ENCODE measurements at regions not wholly inside any gene's neighbourhood (a gene's known extent, or its start where the extent isn't known, plus 50 kb on each side); places are given as distances from the start of the nearest gene placed in this dataset.
A peak's percentile ranks its signal among the peaks of the same experiment; 100 is the strongest.

DNA sequence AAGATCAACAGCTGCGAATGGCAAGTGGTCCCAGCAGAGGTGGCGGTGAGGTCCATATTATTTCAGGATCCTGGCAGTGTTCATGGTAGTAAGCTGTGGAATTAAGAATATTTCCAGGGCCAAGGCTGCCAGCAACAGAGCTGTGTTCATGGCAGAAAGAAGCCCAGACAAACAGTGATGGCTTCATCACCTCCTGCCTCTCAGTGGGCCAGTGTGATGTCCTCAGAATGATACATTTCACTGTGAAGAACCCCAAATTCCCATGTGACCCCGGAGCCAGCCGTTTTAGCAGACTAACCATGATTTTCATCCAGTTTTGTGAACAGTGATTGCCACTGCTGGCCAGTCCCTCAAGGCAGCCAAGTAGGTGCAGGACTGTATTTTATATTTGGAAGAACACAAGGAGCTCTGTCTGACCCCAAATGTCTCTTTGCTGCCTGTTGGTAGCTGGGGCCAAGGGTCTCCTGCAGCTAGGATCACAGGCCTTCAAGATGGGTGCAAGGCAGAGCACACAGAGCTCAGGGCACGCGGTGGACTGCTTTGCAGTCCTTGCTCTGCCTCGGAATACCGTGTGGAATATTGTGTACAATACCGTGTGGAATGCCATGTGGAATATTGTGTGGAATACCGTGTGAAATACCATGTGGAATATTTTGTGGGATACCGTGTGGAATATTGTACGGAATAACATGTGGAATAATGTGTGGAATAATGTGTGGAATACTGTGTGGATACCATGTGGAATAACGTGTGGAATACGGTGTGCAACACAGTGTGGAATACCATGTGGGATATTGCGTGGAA is 132.3 kb upstream of the CHST15 start:
- DNase-seq, result peak; percentile 62

DNA sequence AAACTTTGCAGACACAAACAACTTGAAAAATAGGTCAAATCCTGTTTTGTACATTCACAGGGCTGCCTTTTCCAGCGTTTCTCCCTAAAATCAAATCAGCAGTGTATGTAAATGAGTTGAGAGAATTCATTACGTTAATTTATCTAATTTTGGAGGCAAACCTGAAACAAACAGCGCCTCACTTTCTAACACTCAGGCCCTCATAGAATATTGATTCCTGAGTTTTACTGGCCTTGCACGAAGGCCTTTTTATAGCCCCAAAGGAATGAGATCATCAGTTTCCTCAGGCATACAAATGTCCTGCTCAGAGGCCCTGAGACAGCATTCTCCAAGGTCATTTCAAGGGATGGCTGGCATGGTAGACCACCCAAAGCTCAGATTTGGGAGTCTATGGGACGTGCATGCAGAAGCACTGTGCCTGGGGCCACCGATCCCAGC is 131.7 kb upstream of the CHST15 start:
- no peak for DNase-seq

DNA sequence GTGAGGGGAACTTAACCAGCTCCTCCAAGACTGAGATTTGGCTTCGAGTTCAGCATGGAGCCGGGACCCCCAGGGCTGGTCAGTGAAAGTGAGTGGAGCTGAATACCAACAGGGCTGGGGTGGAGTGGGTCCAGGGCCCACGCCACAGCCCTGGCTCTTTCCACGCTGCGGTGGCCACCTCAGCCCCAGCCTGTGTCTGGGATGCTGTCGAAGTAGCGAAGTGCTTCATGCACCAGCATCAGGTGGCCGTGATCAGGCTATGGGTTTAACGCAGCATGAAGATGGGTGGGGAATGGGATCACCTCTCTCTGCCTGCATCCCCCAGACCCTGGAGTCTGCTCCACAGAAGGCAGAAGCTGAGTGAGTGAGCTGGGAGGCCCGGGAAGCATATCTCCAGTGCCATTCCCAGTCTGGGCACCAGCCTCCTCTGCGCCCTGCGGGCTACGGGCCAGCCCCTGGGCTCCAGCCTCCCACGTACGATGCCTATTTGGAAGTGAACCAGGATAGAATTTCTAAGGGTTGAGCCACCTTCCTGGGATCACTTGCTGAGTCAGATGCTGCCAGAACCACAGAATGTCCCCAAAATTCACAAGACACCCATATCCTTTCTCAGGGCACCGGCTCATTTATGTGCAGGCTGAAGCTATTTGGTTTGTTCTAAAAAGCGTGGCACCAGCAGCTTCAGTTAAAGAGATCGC is 131.1 kb upstream of the CHST15 start:
- no peak for DNase-seq

DNA sequence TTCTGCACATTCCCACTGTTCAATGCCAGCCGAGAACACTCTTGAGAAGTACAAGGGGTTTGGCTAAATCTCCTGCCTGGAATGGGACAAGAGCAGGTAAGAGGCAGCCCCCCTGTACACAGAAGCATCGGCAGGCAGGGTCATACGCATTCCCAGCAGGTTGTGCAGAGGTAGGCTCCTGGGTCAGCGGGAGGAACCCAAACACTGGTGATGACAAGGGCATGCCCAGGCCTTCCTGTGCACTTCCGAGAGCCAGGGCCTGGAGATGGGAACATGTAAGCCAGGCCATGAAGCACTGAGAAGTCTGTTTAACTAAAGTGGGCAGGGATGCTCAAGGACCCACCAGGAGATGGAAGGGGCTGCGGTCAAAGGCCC is 130.3 kb upstream of the CHST15 start:
- DNase-seq, result no peak

DNA sequence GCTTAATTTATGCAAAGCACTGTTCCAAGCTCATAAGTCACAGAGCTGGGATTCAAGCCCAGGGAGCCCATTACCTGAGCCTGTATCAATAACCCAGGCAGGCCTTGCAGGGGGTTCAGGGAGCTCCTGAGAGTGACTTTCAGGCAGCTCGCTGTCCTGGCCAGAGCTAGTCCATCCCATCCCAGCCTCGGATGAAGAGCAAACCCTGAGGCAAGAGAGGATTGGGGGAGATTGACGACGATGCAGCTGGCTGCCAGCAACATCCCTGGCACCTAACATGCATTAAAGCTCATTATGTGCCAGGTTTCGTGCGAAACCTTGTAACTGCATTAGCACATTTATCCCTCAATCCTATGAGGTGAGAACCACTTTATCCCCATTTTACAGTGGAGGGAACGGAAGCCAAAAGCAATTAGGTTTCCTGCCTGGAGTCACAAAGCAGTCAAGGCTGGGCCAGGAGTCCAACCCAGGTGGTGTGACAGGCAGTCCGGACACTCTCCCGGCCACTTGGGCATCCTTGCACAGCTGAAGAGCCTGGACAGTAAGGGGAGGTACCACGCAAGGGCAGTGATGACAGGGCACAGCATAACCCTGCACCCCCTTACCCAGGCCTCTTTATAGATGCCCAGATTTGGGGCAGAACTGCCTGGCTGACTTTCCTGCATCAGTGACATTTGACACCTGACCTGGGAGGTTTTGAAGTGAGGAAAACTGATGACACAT is 129.8 kb upstream of the CHST15 start:
- no peak for DNase-seq

DNA sequence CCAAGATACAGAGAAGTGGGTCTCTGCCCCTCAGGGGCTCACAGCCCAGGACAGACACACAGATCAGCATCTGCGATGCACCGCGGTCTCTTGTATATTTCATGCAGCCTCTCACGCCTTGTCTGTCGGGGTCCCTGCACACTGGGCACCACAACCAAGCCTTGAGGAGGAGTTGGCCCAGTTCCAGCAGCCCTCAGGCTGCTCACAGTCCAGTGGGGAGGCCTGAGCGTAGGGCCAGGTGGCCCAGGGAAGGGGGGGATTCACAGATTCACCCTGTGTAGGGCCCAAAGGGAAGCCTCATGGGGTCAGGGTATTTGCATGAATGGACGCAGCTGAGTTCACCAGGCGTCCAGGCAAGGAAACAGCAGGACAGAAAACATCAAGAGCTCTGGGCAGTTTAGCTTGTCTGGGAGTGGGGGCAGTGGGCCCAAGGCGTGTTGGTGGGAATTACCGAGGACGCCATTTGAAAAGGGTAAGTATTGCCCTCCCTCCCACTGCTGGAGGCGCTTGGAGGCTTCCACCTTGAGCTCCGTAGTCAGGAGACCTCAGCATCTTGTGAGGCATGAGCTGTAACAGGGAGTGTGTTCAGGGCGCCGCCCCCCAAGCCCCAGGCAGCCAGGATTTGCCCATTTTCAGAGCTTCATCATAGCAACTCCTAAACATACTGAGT is 129.1 kb upstream of the CHST15 start:
- no peak for DNase-seq

DNA sequence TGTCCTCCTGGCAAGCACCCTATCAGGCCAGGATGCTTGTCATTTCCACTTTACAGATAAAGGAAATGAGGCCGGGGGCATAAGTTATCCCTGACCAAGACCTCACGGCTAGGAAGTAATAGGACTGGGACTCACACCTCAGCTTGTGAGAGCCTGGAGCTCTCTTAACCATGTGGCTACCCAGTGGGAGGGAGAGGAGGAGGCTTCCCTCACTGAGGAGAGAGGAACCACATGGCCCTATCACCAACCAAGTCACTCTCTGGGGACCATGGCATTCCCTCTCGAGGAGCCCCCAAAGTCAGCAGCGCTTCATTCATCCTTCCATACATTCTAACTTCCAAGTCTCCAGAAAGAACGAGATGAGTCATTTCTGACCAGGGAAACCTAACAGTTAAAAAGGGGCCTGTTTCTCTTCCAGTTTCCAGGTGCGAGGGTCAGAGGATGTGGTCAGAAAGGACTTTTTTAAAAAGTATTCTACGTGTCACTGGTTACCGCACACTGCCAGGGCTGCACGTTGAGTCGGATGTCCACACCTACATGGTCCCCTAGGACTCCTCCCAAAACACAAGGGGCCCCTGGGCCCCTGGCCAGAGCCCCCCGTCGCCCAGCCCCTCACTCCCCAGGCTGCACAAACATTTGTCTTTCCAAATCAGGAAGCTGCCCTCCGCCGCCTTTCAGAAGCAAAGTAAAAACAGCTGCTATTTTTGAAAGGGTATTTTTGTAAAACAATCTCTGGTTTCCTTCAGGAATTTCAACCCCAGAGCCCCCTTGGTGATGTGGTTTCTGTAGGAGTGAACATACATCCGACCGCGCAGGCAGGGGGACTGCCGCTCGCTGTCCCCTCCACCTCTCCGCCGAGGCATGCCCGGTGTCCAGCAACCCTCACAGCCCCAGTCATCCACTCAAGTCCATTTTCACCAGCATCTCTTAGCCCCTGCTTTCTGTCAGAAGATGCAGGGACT is 128.2 kb upstream of the CHST15 start:
- no peak for DNase-seq

DNA sequence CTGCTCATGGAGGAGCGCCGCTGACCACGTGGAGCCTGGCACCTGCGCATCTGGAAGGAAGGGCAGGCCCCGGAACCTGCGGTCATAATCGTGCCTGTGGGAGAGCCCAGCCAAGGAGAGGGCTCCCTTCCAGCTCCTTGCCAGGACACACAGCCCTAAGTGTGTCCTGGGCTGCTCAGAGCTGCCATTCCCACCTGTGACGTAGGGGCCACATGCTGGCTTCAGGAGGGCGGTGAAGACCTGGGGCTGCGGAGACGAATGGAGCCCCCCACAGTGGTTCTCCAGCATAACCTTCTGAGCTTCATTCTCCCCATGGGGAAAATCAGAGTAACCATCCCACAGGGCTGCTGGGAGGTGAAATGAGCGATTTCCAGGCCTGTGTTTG is 127.6 kb upstream of the CHST15 start:
- no peak for DNase-seq

DNA sequence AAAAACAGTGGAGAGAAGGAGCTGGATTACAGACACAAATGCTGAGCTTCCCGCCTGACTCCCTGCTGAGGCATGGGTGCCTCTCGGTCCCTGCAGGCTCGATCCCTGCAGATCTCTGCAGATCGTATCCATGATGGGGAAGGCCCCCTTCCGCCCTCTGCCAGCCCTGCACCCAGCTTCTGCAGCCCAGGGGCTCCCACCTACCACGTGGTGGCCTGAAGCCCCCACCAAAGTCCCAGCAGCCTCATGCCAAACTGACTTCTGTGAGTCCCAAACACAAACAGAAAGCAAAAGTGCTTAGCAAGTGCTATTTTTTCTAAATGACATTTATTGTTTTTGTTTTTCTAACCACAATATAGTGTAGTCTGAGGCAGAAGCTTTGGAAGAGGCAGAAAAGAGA is 127.1 kb upstream of the CHST15 start:
- DNase-seq, result no peak

DNA sequence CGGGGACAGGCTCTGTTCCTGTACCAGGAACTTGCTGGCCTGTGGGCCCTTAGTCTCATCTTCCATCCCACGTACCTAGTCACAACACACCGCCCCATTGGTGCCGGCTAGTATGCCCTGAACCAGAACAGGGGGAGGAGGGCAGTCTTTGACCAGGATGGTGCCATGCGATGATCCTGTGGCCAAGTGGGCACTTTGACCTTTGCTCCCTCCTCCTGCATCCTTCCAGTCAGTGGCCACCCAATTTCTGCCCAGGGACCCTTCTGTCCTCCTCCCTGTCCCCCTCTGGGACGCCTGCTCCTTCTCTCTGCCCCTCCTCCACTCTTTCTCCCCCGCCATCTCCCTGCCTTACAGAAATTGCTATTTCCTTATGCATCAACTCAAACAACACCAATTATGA is 126.3 kb upstream of the CHST15 start:
- no peak for DNase-seq

DNA sequence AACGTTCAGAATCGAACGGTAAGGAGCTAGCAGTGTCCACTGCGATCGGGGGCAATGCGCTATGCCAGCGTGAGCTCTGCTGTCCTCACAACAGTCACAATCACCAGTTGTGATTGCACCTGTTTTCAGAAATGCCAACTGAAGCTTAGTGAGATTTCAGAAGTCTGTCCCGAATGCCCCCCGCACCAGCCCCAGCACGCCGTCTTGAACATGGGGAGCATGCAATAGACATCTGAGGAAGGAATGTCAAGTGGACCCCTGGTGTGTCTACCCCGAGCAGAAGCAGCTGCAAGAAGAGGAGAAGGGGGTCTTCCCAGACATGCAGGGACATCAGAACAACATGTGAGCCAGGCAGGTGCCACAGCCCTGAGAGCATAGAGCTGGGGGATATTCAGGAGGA is 125.7 kb upstream of the CHST15 start:
- DNase-seq, result no peak

DNA sequence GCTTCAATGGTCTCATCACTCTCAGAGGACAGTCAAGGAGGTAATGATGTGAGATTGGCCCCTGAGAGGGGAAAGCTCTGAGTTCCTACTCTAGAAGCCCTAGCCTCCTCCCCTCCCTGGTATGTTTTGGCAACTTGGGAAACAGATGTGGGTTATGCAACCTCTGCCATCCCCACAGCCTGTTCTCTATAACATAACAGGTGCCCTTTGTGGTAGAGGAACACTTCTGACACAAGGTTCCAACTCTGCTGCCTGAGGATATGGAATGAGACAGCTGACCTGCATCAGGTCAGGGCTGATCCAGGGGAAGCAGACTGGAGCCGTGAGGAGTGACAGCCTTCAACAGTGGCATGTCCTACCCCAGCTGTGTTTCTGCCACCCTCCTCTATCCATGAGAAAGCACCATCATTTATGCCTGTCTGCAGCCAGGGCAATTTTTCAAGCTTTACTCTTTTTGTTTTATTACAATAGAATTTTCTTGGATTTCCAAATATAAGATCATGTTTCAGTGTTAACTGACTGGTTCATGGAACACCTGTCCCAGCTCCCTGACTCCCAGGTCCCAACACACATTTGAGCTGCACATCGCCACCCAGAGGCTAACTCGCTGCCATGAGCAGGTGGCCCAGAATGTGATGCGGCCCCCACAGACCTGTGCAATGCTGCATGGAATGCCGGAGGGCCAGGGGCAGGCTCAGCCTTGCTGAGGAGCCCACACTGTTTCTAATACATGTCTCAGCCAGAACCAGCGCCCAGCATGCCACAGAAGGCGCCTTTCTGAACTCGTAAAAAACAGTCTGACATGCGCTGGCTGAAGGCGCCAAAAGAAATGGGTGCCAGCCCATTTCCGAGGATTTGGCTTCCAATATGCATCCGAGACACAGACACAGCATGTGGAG is 124.8 kb upstream of the CHST15 start:
- no peak for DNase-seq

DNA sequence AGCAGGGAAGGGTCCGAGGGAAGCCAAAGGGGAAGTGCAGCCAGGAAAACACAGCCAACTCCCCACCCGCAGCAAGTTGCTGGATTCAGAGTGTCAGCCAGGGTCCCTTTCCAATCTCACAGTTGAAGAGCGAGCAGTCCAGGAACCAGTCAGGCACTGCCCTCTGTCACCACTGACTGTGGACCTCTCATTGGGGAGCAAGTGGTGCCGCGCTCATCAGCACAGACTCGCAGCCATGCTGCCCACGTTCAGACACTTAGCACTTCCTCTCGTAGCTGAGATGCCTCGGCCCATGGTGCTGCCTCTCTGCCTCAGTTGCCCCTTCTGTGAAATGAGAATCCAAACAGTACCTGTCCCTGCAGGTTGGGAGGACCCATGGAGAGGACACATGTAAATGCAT is 123.6 kb upstream of the CHST15 start:
- no peak for DNase-seq

DNA sequence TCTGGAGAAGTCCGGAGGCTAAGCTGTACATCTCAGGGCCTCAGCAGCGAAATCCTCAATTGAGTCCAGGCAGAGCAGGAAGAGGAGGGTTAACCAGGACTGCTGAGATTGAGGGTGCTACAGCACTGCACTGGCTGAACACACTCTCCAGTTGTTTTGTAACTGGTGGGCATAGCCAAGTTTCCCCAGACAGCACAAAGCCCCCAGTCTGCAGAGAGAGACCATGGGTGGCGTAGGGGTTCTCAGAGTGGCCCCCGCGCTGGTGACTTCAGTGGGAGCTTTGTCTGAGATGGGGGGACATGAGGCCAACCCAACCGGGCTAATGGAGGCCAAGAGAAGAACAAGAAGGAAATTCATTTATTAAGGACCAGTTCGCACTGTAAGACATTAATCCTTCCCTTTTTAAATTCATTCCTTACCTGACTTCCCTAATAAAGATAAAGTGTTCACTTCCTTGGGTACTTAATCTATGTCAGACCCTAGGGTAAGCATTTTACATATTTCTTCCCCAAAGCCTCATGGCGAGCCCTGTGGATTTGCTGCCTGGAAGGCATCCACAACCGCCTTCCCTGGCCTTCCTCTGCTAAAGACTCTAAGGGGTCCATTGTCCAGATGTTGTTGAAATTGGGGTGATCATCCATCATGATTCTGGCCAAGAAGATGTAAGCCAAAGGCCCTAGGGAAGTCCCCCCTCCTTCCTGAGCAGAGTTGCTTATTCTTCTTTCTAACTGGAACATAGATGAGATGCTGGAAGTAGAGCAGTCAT is 121.4 kb upstream of the CHST15 start:
- no peak for DNase-seq

DNA sequence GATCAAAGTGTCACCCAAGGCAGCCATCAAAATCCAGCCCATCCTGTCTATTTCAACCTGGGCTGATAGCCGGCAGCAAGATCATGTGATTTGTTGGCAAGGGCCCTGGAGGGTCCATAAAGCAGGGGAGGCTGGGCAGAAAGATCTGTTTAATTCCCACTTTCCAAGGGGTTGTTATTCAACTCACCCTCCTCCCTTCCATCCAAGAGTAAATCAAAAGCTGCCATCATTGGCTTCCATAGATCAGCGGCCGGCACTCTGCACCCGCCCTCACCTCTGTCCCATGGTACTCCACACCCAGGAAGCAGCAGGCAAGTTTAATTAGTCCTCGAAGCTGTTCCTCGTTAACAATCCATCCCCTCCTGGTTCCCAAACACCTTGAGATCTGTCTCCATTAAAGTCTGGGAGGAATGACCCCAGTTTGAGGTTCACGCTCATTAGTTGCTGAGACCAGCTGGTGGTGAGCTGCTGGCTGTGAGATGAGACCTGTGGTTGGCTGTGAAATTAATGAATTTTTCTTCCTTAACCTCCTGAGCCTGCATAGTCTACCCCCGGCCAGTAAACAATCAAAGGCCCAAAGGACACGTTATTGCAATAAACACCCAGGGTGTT is 120.6 kb upstream of the CHST15 start:
- DNase-seq, result no peak

DNA sequence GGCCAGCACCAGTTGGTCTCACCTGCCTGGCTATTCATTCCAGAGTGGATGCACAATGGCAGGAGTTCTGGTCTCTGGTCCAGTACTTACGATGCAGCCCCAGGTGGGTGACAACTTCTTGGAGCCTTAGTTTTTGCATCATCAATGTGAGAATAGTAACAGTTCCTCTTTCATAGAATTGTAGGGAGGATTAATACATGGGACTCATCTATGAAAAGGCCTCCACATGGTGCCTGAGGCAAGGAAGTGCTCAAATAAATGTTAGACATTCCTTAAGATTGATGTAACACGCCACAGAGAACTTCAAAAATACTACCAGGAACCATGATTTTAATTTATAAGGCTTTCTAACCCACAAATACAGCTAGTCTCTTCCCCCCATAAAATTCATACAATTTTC is 120.1 kb upstream of the CHST15 start:
- DNase-seq, result no peak

DNA sequence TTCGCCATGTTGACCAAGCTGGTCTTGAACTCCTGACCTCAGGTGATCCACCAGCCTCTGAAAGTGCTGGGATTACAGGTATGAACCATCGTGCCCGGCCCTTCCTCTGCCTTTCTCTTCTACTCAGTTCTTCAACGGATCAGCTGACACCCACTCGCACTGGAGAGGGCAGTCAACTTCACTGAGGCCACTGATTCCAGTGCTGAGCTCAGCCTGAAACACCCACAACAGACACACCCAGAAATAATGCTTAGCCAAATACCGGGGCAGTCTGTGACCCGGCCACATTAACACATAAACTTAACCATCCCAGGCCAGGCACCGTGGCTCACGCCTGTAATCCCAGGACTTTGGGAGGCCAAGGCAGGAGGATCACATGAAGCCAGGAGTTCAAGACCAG is 119.3 kb upstream of the CHST15 start:
- no peak for DNase-seq

DNA sequence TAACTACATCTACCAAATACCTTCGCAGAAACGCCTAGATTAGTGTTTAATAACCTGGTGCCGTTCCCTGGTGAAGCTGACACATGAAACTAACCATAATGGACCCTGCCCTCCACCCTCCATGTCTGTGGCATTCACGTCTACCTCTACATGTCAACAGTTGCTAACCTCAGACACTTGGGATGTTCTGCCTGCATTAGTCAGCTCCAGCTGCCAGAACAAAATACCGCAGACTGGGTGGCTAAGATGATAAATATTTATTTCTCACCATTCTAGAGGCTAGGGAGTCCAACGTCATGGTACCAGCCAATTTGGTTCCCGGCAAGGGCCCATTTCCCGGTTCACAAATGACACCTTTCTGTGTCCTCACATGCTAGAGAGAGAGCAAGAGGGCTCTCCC is 118.5 kb upstream of the CHST15 start:
- no peak for DNase-seq

DNA sequence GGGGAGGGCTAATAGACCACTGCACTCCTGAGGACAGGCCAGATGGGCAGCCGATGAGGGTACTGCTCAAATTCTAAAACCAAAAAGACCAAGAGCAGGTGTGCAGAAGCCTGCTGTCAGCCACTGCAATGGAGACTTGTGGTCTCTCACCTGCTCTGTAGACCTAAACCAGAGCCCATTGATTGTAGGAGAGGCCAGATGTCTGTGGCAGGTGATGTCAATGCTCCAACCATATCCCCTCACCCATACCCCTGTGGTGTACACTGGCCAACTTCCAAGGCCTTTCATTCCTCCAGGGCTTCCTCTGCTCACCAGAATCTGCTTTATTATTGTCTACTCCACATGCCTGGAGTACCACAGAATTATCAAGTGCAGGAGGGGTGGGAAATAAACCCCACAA is 116.9 kb upstream of the CHST15 start:
- DNase-seq, result no peak

DNA sequence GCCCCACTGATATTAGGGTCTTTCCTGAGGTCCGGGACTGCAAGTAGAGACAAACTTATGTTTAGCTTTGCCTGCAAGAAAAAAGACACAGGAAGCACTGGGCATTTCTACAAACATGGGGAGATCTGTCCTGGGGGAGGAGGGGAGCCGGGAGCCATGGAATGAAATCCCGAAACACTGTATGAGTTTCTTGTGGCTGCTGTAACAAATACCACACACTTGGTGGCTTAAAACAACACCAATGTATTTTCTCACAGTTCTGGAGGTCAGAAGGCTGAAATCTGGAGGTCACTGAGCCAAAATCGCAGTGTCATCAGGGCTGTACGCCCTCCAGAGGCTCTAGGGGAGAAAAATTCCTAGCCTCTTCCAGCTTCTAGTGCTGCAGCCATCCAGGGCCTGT is 114.0 kb upstream of the CHST15 start:
- no peak for DNase-seq
